Esophagus squamous epithelium (tissue), 5 donors: ENCODE measurements at regions not wholly inside any gene's neighbourhood (a gene's known extent, or its start where the extent isn't known, plus 50 kb on each side); places are given as distances from the start of the nearest gene placed in this dataset.

Source experiments
- DNase-seq: peaks from one replicate; lab custom pipeline; 2025; lab: John Stamatoyannopoulos, UW
- H3K27ac ChIP-seq, 4 donors: fragments of 200-600 bp; sonication (generic); one replicate each; pipeline ENCODE4 v1.5.1; 2016 to 2019; ENCODE audit warnings: mild to moderate bottlenecking in 1 of 4
- H3K27me3 ChIP-seq, 4 donors: fragments of 200-600 bp; sonication (generic); 1 replicate in 3 of 4; 2 replicates in 1 of 4; pipeline versions ENCODE4 v1.5.1 to v1.6.0; 2017 to 2021; ENCODE audit warnings: antibody characterized with exemption in 1 of 4
- H3K36me3 ChIP-seq, 3 donors: fragments of 200-600 bp; sonication (generic); one replicate each; pipeline ENCODE4 v1.5.1; 2016 to 2019
- H3K4me1 ChIP-seq, 3 donors: fragments of 200-600 bp; sonication (generic); one replicate each; pipeline ENCODE4 v1.5.1; 2017 to 2019
- H3K4me3 ChIP-seq, 4 donors: fragments of 200-600 bp; sonication (generic); 1 replicate in 3 of 4; 2 replicates in 1 of 4; pipeline ENCODE4 v1.5.1; 2016 to 2019; ENCODE audit warnings: mild to moderate bottlenecking in 2 of 4, moderate library complexity in 1 of 4
- H3K9me3 ChIP-seq, 3 donors: fragments of 200-600 bp; sonication (generic); one replicate each; pipeline ENCODE4 v1.5.1; 2016 to 2019
- POLR2A ChIP-seq, 4 donors: fragments of 450-650 bp; IDR thresholded peaks; one replicate each; pipeline ENCODE4 v1.6.1; 2017; ENCODE audit warnings: antibody characterized with exemption in 4 of 4, mild to moderate bottlenecking in 4 of 4, moderate library complexity in 3 of 4
- WGBS, 2 donors: methylation state at CpG; one replicate each; pipeline ENCODE4 v1.1.5; 2018; 5-methylcytosine and 5-hydroxymethylcytosine counted together
- intact Hi-C: fragments of 100-400 bp; cut with DNase I; formaldehyde crosslinking; loops from one replicate; pipeline ENCODE4 v1.15.0; 2022
- TF ChIP-seq, protein P1 (sequence below), 6 experiments: fragments of 450-650 bp in 4 of 6; fragments of 200-600 bp in 2 of 6; sonication (generic) in 2 of 6; IDR thresholded peaks; one replicate each; pipeline ENCODE4 v1.5.1; 2016 to 2019; ENCODE audit warnings: antibody characterized with exemption in 6 of 6, mild to moderate bottlenecking in 4 of 6, moderate library complexity in 4 of 6
- donor health status: DM: yes; HTN: yes; CAD: no.

DNA sequence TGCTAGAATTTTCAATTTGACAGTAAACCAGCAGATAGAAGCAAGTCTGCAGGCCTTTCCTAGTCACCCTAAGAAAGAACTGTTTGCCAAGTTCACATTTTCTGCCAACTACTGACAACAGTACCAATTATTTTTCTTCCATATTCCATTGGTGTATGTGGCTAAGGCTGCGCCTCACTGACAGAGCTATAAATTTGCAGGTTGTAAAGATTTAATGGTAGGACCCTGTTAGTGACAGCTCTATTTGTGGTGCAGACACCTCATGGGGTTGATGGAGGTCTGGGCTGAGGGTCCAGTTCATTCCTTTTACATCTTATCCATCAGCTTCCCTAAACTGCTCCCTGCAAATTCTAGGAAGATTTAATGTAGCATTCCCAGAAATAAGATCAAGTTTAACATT lies 228.5 kb downstream of the FRK start:
- Histone ChIP-seq H3K27ac (no peak overlapping the region), H3K27me3 (no peaks in the 10 kb centered on the region), H3K4me3 (no peak overlapping the region), H3K9me3 (no peaks in the 10 kb centered on the region), H3K36me3 (no peaks in the 10 kb centered on the region), H3K4me1 (no peaks in the 10 kb centered on the region)
- intact Hi-C loops = no loop called here
- no peak for DNase-seq
- 86 to 91% methylated on average over 1 of the region's 1 CpG for WGBS, 2 donors
- TF ChIP-seq, protein P1, sequence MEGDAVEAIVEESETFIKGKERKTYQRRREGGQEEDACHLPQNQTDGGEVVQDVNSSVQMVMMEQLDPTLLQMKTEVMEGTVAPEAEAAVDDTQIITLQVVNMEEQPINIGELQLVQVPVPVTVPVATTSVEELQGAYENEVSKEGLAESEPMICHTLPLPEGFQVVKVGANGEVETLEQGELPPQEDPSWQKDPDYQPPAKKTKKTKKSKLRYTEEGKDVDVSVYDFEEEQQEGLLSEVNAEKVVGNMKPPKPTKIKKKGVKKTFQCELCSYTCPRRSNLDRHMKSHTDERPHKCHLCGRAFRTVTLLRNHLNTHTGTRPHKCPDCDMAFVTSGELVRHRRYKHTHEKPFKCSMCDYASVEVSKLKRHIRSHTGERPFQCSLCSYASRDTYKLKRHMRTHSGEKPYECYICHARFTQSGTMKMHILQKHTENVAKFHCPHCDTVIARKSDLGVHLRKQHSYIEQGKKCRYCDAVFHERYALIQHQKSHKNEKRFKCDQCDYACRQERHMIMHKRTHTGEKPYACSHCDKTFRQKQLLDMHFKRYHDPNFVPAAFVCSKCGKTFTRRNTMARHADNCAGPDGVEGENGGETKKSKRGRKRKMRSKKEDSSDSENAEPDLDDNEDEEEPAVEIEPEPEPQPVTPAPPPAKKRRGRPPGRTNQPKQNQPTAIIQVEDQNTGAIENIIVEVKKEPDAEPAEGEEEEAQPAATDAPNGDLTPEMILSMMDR (IDR thresholded peaks at IDR 0.05) = no peak
- TF ChIP-seq POLR2A (IDR thresholded peaks at IDR 0.05) = no peak

DNA sequence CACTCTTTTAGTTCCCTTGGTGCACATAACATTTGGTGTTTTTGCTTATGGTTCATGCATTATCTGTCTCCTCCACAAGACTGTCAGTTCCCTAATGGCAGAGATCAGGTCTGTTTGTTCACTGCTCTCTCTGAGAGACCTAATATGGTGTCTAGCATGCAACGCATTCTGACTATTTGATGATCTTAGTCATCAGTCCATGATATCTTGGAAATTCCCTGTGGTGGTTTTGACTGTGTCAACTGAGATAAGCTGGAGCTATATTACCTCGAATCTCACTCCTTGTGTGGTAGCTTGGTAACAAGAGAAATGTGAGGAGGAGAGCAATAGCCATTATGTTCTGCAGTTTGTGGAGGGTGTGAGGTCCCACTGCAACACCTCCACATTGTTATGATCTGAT lies 229.8 kb downstream of the FRK start:
- intact Hi-C loops = no loop called here
- WGBS, 2 donors = 43 to 65% methylated on average over 2 of the region's 2 CpGs
- no peaks in the 10 kb centered on the region for H3K36me3 ChIP-seq
- H3K27me3 ChIP-seq = no peaks in the 10 kb centered on the region
- no peaks in the 10 kb centered on the region for H3K9me3 ChIP-seq
- H3K4me3 ChIP-seq = no peak overlapping the region
- H3K4me1 ChIP-seq = no peaks in the 10 kb centered on the region
- DNase-seq = no peak
- H3K27ac ChIP-seq = no peak overlapping the region
- TF ChIP-seq POLR2A (IDR thresholded peaks at IDR 0.05) = no peak
- TF ChIP-seq, protein P1 (IDR thresholded peaks at IDR 0.05) = no peak

DNA sequence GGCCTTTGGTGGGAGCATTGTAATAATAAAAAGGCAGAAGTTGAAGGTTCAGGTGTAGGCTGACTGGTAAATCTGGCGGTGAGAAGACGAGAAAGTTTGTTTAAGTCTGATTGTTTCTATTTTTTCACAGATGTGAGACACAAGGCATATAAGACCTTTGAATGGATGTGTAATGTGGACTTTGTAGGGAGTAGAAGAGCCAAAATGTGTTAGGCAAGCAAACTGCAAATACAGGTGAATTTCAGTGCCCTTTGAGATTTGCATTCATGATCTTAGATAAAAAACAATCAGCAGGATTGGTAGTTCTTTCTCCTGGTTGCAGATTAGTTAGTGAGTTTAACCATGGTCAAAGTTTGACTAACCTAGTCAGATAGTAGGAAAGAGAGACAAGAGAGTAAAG lies 238.9 kb downstream of the FRK start:
- Histone ChIP-seq H3K27ac (no peak overlapping the region), H3K9me3 (no peaks in the 10 kb centered on the region), H3K36me3 (no peaks in the 10 kb centered on the region), H3K4me1 (no peaks in the 10 kb centered on the region), H3K4me3 (no peak overlapping the region), H3K27me3 (no peaks in the 10 kb centered on the region)
- 30 to 75% methylated on average over 2 of the region's 2 CpGs for WGBS, 2 donors
- TF ChIP-seq, protein P1 (IDR thresholded peaks at IDR 0.05) = no peak
- TF ChIP-seq POLR2A (IDR thresholded peaks at IDR 0.05) = no peak
- intact Hi-C loops = no loop called here
- DNase-seq = no peak

DNA sequence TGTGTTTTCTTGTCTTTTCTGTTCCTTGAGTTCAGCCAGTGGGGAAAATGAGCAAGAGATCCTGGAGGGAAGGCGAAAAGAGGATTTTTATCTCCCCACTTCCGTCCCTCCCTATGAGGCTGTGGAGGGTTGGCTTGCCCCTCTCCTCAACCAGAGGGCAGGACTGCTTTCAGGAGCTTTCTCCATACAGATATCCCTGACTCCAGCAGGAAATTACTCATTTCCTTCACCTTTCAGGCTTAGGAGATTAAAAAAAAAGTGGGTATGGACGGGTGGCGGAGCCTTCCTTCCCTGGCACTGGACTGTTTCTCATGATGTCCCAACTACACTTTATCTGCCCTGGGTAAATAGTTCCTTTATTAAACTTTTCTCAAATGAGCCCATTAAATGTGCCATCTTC lies 241.2 kb downstream of the FRK start:
- Histone ChIP-seq H3K27me3 (no peaks in the 10 kb centered on the region), H3K27ac (no peak overlapping the region), H3K9me3 (no peaks in the 10 kb centered on the region), H3K36me3 (no peaks in the 10 kb centered on the region), H3K4me1 (no peaks in the 10 kb centered on the region), H3K4me3 (no peak overlapping the region)
- DNase-seq = no peak
- 77 to 84% methylated on average over 2 to 4 of the region's 4 CpGs for WGBS, 2 donors
- TF ChIP-seq POLR2A (IDR thresholded peaks at IDR 0.05) = no peak
- TF ChIP-seq, protein P1 (IDR thresholded peaks at IDR 0.05) = no peak
- intact Hi-C loops = no loop called here

DNA sequence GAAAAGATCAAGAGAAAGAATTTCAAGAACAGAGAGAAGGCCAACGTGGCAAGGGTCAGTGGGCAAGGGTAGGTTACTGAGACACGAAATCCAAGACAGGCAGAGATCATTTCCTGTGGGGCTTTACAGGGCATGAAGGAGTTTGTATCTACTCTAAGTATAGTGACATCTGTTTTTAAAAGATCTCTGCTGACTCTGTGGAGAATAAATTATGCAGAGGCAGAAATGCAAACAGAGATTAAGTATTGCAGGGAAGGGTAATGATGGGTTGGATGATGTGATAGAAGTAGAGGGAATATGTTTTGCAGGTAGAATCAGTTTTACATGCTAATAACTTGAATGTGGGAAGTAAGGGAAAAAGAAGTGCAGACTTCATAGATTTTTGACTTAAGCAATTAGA lies 243.5 kb downstream of the FRK start:
- H3K9me3 ChIP-seq = no peaks in the 10 kb centered on the region
- WGBS, 2 donors = 32 to 38% methylated on average over 2 of the region's 2 CpGs
- H3K27ac ChIP-seq = no peak overlapping the region
- no peak overlapping the region for H3K4me3 ChIP-seq
- TF ChIP-seq POLR2A (IDR thresholded peaks at IDR 0.05) = no peak
- TF ChIP-seq, protein P1 (IDR thresholded peaks at IDR 0.05) = no peak
- H3K4me1 ChIP-seq = no peaks in the 10 kb centered on the region
- no peak for DNase-seq
- H3K27me3 ChIP-seq = no peaks in the 10 kb centered on the region
- intact Hi-C loops = no loop called here
- H3K36me3 ChIP-seq = no peaks in the 10 kb centered on the region
